SK-N-SH (cell line): ENCODE measurements at regions not wholly inside any gene's neighbourhood (a gene's known extent, or its start where the extent isn't known, plus 50 kb on each side); places are given as distances from the start of the nearest gene placed in this dataset.

Experiments
- CHD2 ChIP-seq: fragments of 150-350 bp; IDR thresholded peaks from 2 replicates; pipeline ENCODE4 v1.6.1; 2018; ENCODE audit warnings: low read length; ENCODE audit not compliant: partially characterized antibody
- CTCF ChIP-seq: fragments of 200-600 bp; sonication (generic); IDR thresholded peaks from 2 replicates; pipeline ENCODE4 v1.6.1; 2017; ENCODE audit warnings: antibody characterized with exemption, mild to moderate bottlenecking, moderate library complexity
- EP300 ChIP-seq, 2 experiments: IDR thresholded peaks; 2 replicates each; pipeline versions ENCODE4 v1.4.0 to v1.6.1; 2012; ENCODE audit warnings: borderline replicate concordance in 1 of 2, low read depth in 1 of 2, low read length in 1 of 2
- GABPA ChIP-seq: IDR thresholded peaks from 2 replicates; pipeline ENCODE4 v1.4.0; 2012; ENCODE audit warnings: low read depth, mild to moderate bottlenecking
- IRF3 ChIP-seq: fragments of 150-350 bp; IDR thresholded peaks from 2 replicates; pipeline ENCODE4 v1.6.1; 2016; ENCODE audit warnings: mild to moderate bottlenecking, low read depth, low read length
- PBX3 ChIP-seq: IDR thresholded peaks from 2 replicates; pipeline ENCODE4; 2012
- POLR2AphosphoS5 ChIP-seq: IDR thresholded peaks from 2 replicates; pipeline ENCODE4 v1.6.1; 2012; ENCODE audit warnings: low read depth, low read length
- RAD21 ChIP-seq: IDR thresholded peaks from 2 replicates; pipeline ENCODE4 v1.6.1; 2012; ENCODE audit warnings: mild to moderate bottlenecking, low read length
- REST ChIP-seq: IDR thresholded peaks from 2 replicates; pipeline ENCODE4 v1.6.1; 2012; ENCODE audit warnings: mild to moderate bottlenecking, low read depth, low read length, moderate library complexity
- SIN3A ChIP-seq: IDR thresholded peaks from 2 replicates; pipeline ENCODE4 v1.6.1; 2012; ENCODE audit warnings: low read depth, mild to moderate bottlenecking, low read length, moderate library complexity, borderline replicate concordance
- SMC3 ChIP-seq: IDR thresholded peaks from 2 replicates; pipeline ENCODE4 v1.6.1; 2012; ENCODE audit warnings: low read depth, low read length, improper control_type of control experiment
- TAF1 ChIP-seq: IDR thresholded peaks from 2 replicates; pipeline ENCODE4 v1.6.1; 2012; ENCODE audit warnings: low read depth, mild to moderate bottlenecking, low read length, moderate library complexity, borderline replicate concordance
- YY1 ChIP-seq: IDR thresholded peaks from 2 replicates; pipeline ENCODE4 v1.4.0; 2012; ENCODE audit warnings: low read depth, mild to moderate bottlenecking

GRCh38 chr4:85280963-85281362, 194.0 kb upstream of the ARHGAP24 start:
- TF ChIP-seq TAF1 (no peak), CTCF (no peak), POLR2AphosphoS5 (no peak), EP300 (IDR thresholded peaks at IDR 0.05; ENCODE audit: borderline replicate concordance in 1 of 2, low read depth in 1 of 2, low read length in 1 of 2) (no peak), YY1 (no peak), REST (no peak), PBX3 (no peak), RAD21 (no peak), GABPA (no peak), CHD2 (no peak), SMC3 (no peak), IRF3 (no peak), SIN3A (no peak)
